ENCODE measurements at regions not wholly inside any gene's neighbourhood (a gene's known extent, or its start where the extent isn't known, plus 50 kb on each side); places are given as distances from the start of the nearest gene placed in this dataset.

DNA sequence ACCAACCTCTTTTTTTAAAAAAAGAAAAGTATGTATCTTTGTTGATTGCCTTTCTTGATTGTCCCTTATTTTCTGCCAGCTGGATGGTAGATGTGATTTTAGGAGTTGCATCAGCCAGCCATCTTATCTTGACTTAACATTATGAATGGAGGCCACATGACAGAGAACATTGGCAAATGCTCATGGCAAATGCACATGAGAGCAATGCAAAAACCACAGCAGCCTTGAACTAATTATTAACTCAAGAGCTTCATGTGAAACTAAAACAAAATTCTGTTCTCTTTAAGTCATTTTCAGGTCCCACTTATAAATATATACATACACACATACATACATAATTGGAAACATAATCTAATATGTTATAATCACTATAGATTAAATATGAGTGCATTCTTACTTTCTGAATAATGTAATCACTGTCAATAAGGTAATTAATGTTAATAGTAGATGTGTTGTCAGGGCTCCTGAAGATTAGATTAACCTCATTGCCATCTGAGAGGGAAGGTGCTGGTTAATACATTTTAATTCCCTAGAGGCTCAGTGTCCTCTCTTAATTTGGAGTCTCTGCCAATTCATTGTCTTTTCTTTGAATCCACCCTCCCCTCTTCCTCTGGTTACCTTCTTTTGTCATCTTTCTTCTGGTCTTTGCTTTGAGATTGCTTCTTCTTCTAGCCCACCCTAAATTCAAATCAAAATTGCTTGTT lies 962.2 kb downstream of the ADGRL2 start:
- intact Hi-C loops (cut with DNase I), result no loop called here
- TF ChIP-seq, protein P1, sequence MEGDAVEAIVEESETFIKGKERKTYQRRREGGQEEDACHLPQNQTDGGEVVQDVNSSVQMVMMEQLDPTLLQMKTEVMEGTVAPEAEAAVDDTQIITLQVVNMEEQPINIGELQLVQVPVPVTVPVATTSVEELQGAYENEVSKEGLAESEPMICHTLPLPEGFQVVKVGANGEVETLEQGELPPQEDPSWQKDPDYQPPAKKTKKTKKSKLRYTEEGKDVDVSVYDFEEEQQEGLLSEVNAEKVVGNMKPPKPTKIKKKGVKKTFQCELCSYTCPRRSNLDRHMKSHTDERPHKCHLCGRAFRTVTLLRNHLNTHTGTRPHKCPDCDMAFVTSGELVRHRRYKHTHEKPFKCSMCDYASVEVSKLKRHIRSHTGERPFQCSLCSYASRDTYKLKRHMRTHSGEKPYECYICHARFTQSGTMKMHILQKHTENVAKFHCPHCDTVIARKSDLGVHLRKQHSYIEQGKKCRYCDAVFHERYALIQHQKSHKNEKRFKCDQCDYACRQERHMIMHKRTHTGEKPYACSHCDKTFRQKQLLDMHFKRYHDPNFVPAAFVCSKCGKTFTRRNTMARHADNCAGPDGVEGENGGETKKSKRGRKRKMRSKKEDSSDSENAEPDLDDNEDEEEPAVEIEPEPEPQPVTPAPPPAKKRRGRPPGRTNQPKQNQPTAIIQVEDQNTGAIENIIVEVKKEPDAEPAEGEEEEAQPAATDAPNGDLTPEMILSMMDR (IDR thresholded peaks at IDR 0.05), result no peak

DNA sequence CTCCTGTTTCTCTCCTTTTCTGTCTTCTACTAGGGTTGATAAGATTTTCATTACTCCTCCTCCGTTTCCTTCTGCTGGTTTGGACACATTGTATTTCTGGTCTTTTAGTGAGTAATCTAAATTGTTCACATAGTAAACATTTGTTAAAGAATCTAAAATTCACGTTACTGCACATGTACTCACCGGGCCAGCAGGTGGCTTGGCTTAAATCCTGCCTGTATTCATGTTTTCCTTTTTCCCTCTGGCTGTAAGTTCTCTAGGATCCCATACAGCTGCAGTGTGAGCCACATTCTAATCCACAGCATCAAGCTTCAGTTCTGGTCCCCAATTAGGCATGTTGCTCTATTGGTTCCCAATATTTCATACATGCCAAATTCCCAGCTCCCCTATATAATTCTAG lies 958.3 kb downstream of the ADGRL2 start:
- TF ChIP-seq, protein P1 (IDR thresholded peaks at IDR 0.05), result no peak
- Histone ChIP-seq H3K4me3 (no peak overlapping the region), H3K9me3 (no peaks in the 10 kb centered on the region), H3K4me1 (no peaks in the 10 kb centered on the region), H3K27me3 (ENCODE audit: low read depth) (no peaks in the 10 kb centered on the region), H3K36me3 (no peaks in the 10 kb centered on the region), H3K27ac (no peak overlapping the region)
- no peak for ATAC-seq
- DNase-seq, result no peak
- intact Hi-C loops (cut with DNase I), result no loop called here

More for the DNA sequence above, 962.2 kb downstream of the ADGRL2 start:
- Histone ChIP-seq H3K4me1 (no peaks in the 10 kb centered on the region), H3K36me3 (no peaks in the 10 kb centered on the region), H3K4me3 (no peak overlapping the region), H3K27me3 (ENCODE audit: low read depth) (no peaks in the 10 kb centered on the region), H3K9me3 (no peaks in the 10 kb centered on the region), H3K27ac (no peak overlapping the region)
- DNase-seq (no peak), ATAC-seq (no peak)

DNA sequence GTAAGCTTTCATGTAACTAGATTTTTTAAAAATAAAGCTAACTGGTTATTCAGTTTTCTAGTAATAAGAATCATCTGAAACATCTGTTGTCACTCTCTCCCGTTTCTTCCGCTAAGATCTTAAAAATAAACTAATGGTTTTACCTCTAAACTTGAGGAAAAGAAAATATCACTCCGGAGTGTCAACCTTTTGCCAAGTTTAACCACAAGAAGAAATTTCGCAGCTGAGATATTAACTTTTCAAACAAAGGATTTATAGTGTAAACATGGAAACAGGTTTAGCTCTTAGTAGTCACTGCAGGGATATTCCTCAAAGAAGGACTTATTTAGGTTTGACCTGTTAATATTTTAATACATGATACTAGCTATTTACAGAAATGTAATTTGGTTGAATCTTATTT lies 954.9 kb downstream of the ADGRL2 start:
- ATAC-seq (no peak), DNase-seq (no peak)
- TF ChIP-seq, protein P1 (IDR thresholded peaks at IDR 0.05), result no peak
- no peak overlapping the region for H3K4me3 ChIP-seq
- no peaks in the 10 kb centered on the region for H3K27me3 ChIP-seq (ENCODE audit: low read depth)
- H3K27ac ChIP-seq, result no peak overlapping the region
- no peaks in the 10 kb centered on the region for H3K4me1 ChIP-seq
- no peaks in the 10 kb centered on the region for H3K9me3 ChIP-seq
- no peaks in the 10 kb centered on the region for H3K36me3 ChIP-seq
- intact Hi-C loops (cut with DNase I), result no loop called here

DNA sequence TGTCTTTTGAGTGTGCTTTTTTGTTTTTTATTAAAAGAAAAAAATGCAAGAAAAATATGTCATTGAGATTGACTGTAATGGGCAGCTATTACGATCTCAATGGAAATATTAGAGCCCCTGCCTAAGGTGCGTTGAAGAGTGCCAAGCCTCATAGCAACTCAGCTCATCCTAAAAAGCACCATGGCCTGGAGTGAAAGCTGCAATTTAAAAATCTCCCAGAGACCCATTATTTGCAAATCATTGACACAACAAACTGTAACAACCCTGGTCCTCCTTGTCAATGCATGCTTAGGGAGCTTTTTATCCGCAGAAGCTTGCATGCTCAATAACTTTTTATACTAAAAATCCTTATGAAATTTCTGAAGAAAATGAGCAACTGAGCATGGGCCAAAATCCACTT lies 954.5 kb downstream of the ADGRL2 start:
- no peak for ATAC-seq
- intact Hi-C loops (cut with DNase I), result no loop called here
- TF ChIP-seq, protein P1 (IDR thresholded peaks at IDR 0.05), result no peak
- H3K4me3 ChIP-seq, result no peak overlapping the region
- no peak for DNase-seq
- no peaks in the 10 kb centered on the region for H3K9me3 ChIP-seq
- H3K27ac ChIP-seq, result no peak overlapping the region
- H3K27me3 ChIP-seq (ENCODE audit: low read depth), result no peaks in the 10 kb centered on the region
- H3K36me3 ChIP-seq, result no peaks in the 10 kb centered on the region
- H3K4me1 ChIP-seq, result no peaks in the 10 kb centered on the region

DNA sequence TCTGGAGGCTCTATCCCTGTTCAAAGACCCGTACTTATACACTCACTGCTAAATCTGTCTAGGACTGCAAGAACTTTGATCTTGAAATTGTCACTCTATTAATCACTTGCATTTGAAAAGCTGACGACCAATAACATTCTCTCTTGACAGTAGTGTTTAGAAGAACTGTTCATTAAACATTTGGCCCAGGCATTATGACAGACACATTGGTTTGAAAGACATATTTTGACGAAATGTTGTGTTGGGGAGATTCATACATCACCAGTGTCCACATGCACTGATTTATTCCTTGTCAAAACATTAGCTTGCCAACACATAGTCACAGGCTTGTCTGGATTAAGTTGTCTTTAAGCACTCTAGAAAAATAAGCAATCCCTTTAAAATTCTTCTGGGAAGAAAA lies 951.3 kb downstream of the ADGRL2 start:
- ATAC-seq, result no peak
- Histone ChIP-seq H3K27ac (no peak overlapping the region), H3K27me3 (ENCODE audit: low read depth) (no peaks in the 10 kb centered on the region), H3K4me3 (no peak overlapping the region), H3K4me1 (no peaks in the 10 kb centered on the region), H3K36me3 (no peaks in the 10 kb centered on the region), H3K9me3 (no peaks in the 10 kb centered on the region)
- TF ChIP-seq, protein P1 (IDR thresholded peaks at IDR 0.05), result no peak
- no peak for DNase-seq
- intact Hi-C loops (cut with DNase I), result no loop called here
